LNCAP (cell line): ENCODE measurements at regions not wholly inside any gene's neighbourhood (a gene's known extent, or its start where the extent isn't known, plus 50 kb on each side); places are given as distances from the start of the nearest gene placed in this dataset.

ENCODE experiments used
- CTCF ChIP-seq: fragments of 450-650 bp; IDR thresholded peaks from 2 replicates; pipeline ENCODE4 v1.5.1; 2017; ENCODE audit warnings: mild to moderate bottlenecking

- no peak for TF ChIP-seq CTCF
These were observed 145.4 kb upstream of the HAND2 start for GRCh38 chr4:173675446-173675845.

- TF ChIP-seq CTCF: no peak
These were observed 139.6 kb upstream of the HAND2 start for GRCh38 chr4:173669460-173670179.

- no peak for TF ChIP-seq CTCF
These were observed 131.0 kb upstream of the HAND2 start for GRCh38 chr4:173661001-173661400.

GRCh38 chr4:173656898-173657297 is 126.9 kb upstream of the HAND2 start:
- TF ChIP-seq CTCF: no peak

- no peak for TF ChIP-seq CTCF
These were observed 122.4 kb upstream of the HAND2 start for GRCh38 chr4:173652283-173652931.

- no peak for TF ChIP-seq CTCF
These were observed 121.7 kb upstream of the HAND2 start for GRCh38 chr4:173651651-173652282.

- no peak for TF ChIP-seq CTCF
These were observed 117.9 kb upstream of the HAND2 start for GRCh38 chr4:173647902-173648301.
